Adrenal gland (tissue), 9 donors: ENCODE measurements at regions not wholly inside any gene's neighbourhood (a gene's known extent, or its start where the extent isn't known, plus 50 kb on each side); places are given as distances from the start of the nearest gene placed in this dataset.

Experiments used
- DNase-seq, 7 donors: peaks; one replicate each; pipeline ENCODE4 v3.0.0-alpha.2; 2019 to 2020
- H3K27ac ChIP-seq, 5 donors: fragments of 200-600 bp; sonication (generic) in 4 of 5; 1 replicate in 3 of 5; 2 replicates in 2 of 5; pipeline versions ENCODE4 v1.5.1 to v1.8.0; 2016 to 2020; ENCODE audit warnings: mild to moderate bottlenecking in 1 of 5
- H3K27me3 ChIP-seq: fragments of 200-600 bp; 2 replicates; pipeline ENCODE4 v1.8.0; 2021
- H3K36me3 ChIP-seq, 2 donors: fragments of 200-600 bp; replicated peaks in 1 of 2; 1 replicate in 1 of 2; 2 replicates in 1 of 2; pipeline versions ENCODE4 v1.5.1 to v1.8.0; 2018 to 2022
- H3K4me1 ChIP-seq, 2 donors: fragments of 200-600 bp; replicated peaks in 1 of 2; 1 replicate in 1 of 2; 2 replicates in 1 of 2; pipeline versions ENCODE4 v1.5.1 to v1.8.0; 2018 to 2021
- H3K4me3 ChIP-seq, 4 donors: fragments of 200-600 bp; sonication (generic) in 3 of 4; one replicate each; pipeline ENCODE4 v1.5.1; 2016 to 2018
- H3K9me3 ChIP-seq, 3 donors: fragments of 200-600 bp; sonication (generic) in 1 of 3; replicated peaks in 1 of 3; 1 replicate in 2 of 3; 2 replicates in 1 of 3; pipeline versions ENCODE4 v1.5.1 to v1.8.0; 2016 to 2021
- POLR2A ChIP-seq, 2 donors: fragments of 450-650 bp; IDR thresholded peaks; one replicate each; pipeline ENCODE4 v1.6.1; 2017; ENCODE audit warnings: antibody characterized with exemption in 2 of 2, mild to moderate bottlenecking in 2 of 2, moderate library complexity in 1 of 2
- WGBS, 4 donors: extraction: QIAGEN DNeasy Blood & Tissue Kit in 2 of 4; methylation state at CpG; one replicate each; pipeline versions ENCODE4 v1.1.5 to v1.1.7; 2013 to 2017; 5-methylcytosine and 5-hydroxymethylcytosine counted together
- intact Hi-C, 2 donors: fragments of 100-400 bp; cut with DNase I; formaldehyde crosslinking; loops; one replicate each; pipeline versions ENCODE4 v1.14.1 to v1.15.0; 2022 to 2023
- TF ChIP-seq, protein P1 (sequence below), 6 experiments: fragments of 450-650 bp in 4 of 6; fragments of 200-600 bp in 2 of 6; sonication (generic) in 1 of 6; IDR thresholded peaks; 1 replicate in 5 of 6; 2 replicates in 1 of 6; pipeline versions ENCODE4 v1.5.1 to v1.8.0; 2016 to 2021; ENCODE audit warnings: antibody characterized with exemption in 6 of 6, mild to moderate bottlenecking in 2 of 6, moderate library complexity in 1 of 6
- donor health status: healthy with polysubstance abuse.
- donor health status: Bipolar disorder and iron deficiency.
- donor health status: DM: yes; HTN: yes; CAD: no.
- donor health status: DM: no; HTN: no; CAD: no.
- donor health status: DM: no; HTN: no; CAD: no.

GRCh38 chr20:21574443-21574842 is 60.6 kb upstream of the NKX2-2 start:
- DNase-seq: no peak
- intact Hi-C loops: loop anchor here in 1 of 2 donors (5.0 kb wide), 1 partner anchor 477 kb away; no protein-coding TSS in a partner anchor
- Histone ChIP-seq H3K9me3 (no peaks in the 10 kb centered on the region), H3K27ac (no peak overlapping the region), H3K4me3 (no peak overlapping the region), H3K27me3 (no peaks in the 10 kb centered on the region), H3K4me1 (no peaks in the 10 kb centered on the region), H3K36me3 (no peaks in the 10 kb centered on the region)
- TF ChIP-seq, protein P1, sequence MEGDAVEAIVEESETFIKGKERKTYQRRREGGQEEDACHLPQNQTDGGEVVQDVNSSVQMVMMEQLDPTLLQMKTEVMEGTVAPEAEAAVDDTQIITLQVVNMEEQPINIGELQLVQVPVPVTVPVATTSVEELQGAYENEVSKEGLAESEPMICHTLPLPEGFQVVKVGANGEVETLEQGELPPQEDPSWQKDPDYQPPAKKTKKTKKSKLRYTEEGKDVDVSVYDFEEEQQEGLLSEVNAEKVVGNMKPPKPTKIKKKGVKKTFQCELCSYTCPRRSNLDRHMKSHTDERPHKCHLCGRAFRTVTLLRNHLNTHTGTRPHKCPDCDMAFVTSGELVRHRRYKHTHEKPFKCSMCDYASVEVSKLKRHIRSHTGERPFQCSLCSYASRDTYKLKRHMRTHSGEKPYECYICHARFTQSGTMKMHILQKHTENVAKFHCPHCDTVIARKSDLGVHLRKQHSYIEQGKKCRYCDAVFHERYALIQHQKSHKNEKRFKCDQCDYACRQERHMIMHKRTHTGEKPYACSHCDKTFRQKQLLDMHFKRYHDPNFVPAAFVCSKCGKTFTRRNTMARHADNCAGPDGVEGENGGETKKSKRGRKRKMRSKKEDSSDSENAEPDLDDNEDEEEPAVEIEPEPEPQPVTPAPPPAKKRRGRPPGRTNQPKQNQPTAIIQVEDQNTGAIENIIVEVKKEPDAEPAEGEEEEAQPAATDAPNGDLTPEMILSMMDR (IDR thresholded peaks at IDR 0.05): no peak
- no peak for TF ChIP-seq POLR2A (IDR thresholded peaks at IDR 0.05)
- 75 to 82% (median 77%) methylated on average over 13 of the region's 13 CpGs for WGBS, 4 donors

- H3K9me3 ChIP-seq: no peaks in the 10 kb centered on the region
- no peaks in the 10 kb centered on the region for H3K4me1 ChIP-seq
- H3K36me3 ChIP-seq: no peaks in the 10 kb centered on the region
- no peak overlapping the region for H3K4me3 ChIP-seq
- WGBS, 4 donors: 62 to 69% (median 65%) methylated on average over 5 of the region's 5 CpGs
- no peak overlapping the region for H3K27ac ChIP-seq
- DNase-seq: no peak
- intact Hi-C loops: loop anchor here in 1 of 2 donors (5.0 kb wide), 1 partner anchor 476 kb away; no protein-coding TSS in a partner anchor
- no peaks in the 10 kb centered on the region for H3K27me3 ChIP-seq
- no peak for TF ChIP-seq POLR2A (IDR thresholded peaks at IDR 0.05)
- TF ChIP-seq, protein P1 (IDR thresholded peaks at IDR 0.05): no peak
Measured at GRCh38 chr20:21573259-21573658, 59.4 kb upstream of the NKX2-2 start.

GRCh38 chr20:21571841-21572690 is 58.2 kb upstream of the NKX2-2 start:
- Histone ChIP-seq H3K4me1 (no peaks in the 10 kb centered on the region), H3K4me3 (no peak overlapping the region), H3K9me3 (peaks cover 0 to 5% (median 0%) of the 10 kb centered on the region in 3 donors), H3K36me3 (no peaks in the 10 kb centered on the region), H3K27ac (no peak overlapping the region), H3K27me3 (no peaks in the 10 kb centered on the region)
- intact Hi-C loops: loop anchor here in 1 of 2 donors (5.0 kb wide), 1 partner anchor 475 kb away; no protein-coding TSS in a partner anchor
- 21 to 34% (median 26%) methylated on average over 8 to 15 of the region's 15 CpGs for WGBS, 4 donors
- no peak for TF ChIP-seq POLR2A (IDR thresholded peaks at IDR 0.05)
- TF ChIP-seq, protein P1 (IDR thresholded peaks at IDR 0.05): peak; percentile 55 to 90 (median 76)
- peak in 2 of 7 donors; percentile 23 to 50 for DNase-seq

DNA sequence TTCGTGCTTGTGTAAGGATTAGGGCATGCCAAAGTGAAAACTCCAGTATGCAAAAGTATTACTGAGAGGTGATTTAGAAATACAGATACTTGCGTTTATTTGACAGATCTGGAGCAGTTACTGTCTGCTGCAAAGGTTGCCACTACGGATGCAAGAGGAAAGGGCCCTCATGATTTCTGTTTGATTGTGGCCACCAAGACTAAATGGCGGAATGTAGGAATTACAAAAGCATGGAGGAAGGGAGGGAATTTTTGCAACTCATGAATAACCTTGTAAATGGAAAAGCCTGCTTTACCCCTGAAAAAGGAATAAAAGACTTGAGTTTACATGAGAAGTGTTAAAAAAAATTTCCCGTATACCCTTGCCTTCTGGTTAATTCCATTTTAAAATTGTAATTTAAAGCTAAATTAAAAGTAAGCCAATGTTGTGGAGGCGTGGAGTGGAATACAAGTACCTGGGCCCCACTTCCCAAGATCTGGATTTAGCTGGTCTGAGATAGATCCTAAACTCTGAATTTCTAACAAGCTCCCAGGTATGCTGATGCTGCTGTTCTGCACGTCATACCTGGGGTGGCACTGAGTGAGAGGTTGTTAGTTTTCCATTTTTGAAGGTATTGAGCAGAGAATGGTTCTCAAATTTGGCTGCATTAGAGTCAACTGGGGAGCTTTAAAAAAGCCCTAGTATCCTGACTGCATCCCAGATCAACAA is 56.6 kb upstream of the NKX2-2 start:
- Histone ChIP-seq H3K27ac (no peak overlapping the region), H3K36me3 (no peaks in the 10 kb centered on the region), H3K4me1 (no peaks in the 10 kb centered on the region), H3K4me3 (no peak overlapping the region), H3K27me3 (no peaks in the 10 kb centered on the region), H3K9me3 (peaks cover 0 to 5% (median 0%) of the 10 kb centered on the region in 3 donors)
- no peak for TF ChIP-seq POLR2A (IDR thresholded peaks at IDR 0.05)
- TF ChIP-seq, protein P1 (IDR thresholded peaks at IDR 0.05): no peak
- DNase-seq: no peak
- 54 to 74% (median 70%) methylated on average over 7 of the region's 7 CpGs for whole genome bisulfite sequencing, 4 donors
- intact Hi-C loops: loop anchor here in 1 of 2 donors (5.0 kb wide), 1 partner anchor 473 kb away; no protein-coding TSS in a partner anchor
